ENCODE measurements at regions not wholly inside any gene's neighbourhood (a gene's known extent, or its start where the extent isn't known, plus 50 kb on each side); places are given as distances from the start of the nearest gene placed in this dataset. TPM values are rescaled to one million over a fixed set of nuclear protein-coding genes. Genes with fewer than 3 reads are reported as not detected.
"Not testable (repeated sequence)": the region's sequence is repeated elsewhere in the genome, so short reads cannot be mapped to it uniquely, and the experiment has no call there.

GRCh38 chr21:13463562-13463961 lies 146.0 kb upstream of the POTED start:
- not testable (repeated sequence) for H3K4me3 ChIP-seq (ENCODE audit: low read depth, low read length); DNase-seq (ENCODE audit: low read depth)

Small RNA genes in the stretch of these regions (small RNA-seq; reads per million reads assigned to genes)
- not detected for gene MIR3156-3

Measured in fibroblast of the aortic adventitia (primary cell).